Smooth muscle cell (in vitro differentiated cells): ENCODE measurements at regions not wholly inside any gene's neighbourhood (a gene's known extent, or its start where the extent isn't known, plus 50 kb on each side); places are given as distances from the start of the nearest gene placed in this dataset.

Experiments used
- DNase-seq: peaks from one replicate; lab custom pipeline; 2025; ENCODE audit not compliant: unreplicated experiment; lab: John Stamatoyannopoulos, UW
- H2AFZ ChIP-seq: fragments of 200-600 bp; sonication (generic); 2 replicates; pipeline ENCODE4 v1.6.0; 2016; ENCODE audit warnings: antibody characterized with exemption, low read depth, mild to moderate bottlenecking
- H3F3A ChIP-seq: fragments of 200-600 bp; sonication (generic); 2 replicates; pipeline ENCODE4 v1.6.0; 2017; ENCODE audit warnings: antibody characterized with exemption, low read depth
- H3K27ac ChIP-seq: fragments of 200-600 bp; sonication (generic); 2 replicates; pipeline ENCODE4 v1.5.1; 2016; ENCODE audit warnings: low read depth, mild to moderate bottlenecking
- H3K27me3 ChIP-seq: fragments of 200-600 bp; sonication (generic); 2 replicates; pipeline ENCODE4 v1.6.1; 2016; ENCODE audit warnings: low read depth, mild to moderate bottlenecking
- H3K36me3 ChIP-seq: fragments of 200-600 bp; sonication (generic); 2 replicates; pipeline ENCODE4 v1.5.1; 2016; ENCODE audit warnings: low read depth
- H3K4me1 ChIP-seq: fragments of 200-600 bp; sonication (generic); 2 replicates; pipeline ENCODE4 v1.5.1; 2016; ENCODE audit warnings: low read depth
- H3K4me2 ChIP-seq: fragments of 200-600 bp; sonication (generic); 2 replicates; pipeline ENCODE4 v1.6.0; 2016; ENCODE audit warnings: mild to moderate bottlenecking
- H3K4me3 ChIP-seq: fragments of 200-600 bp; sonication (generic); 2 replicates; pipeline ENCODE4 v1.5.1; 2016; ENCODE audit warnings: mild to moderate bottlenecking
- H3K79me2 ChIP-seq: fragments of 200-600 bp; sonication (generic); 2 replicates; pipeline ENCODE4 v1.6.0; 2016; ENCODE audit warnings: low read depth, mild to moderate bottlenecking
- H3K9ac ChIP-seq: fragments of 200-600 bp; sonication (generic); 2 replicates; pipeline ENCODE4 v1.6.0; 2016; ENCODE audit warnings: low read depth
- H3K9me3 ChIP-seq: fragments of 200-600 bp; sonication (generic); replicated peaks from 2 replicates; pipeline ENCODE4 v1.5.1; 2016; ENCODE audit warnings: low read depth
- H4K20me1 ChIP-seq: fragments of 200-600 bp; sonication (generic); 2 replicates; pipeline ENCODE4 v1.6.0; 2016; ENCODE audit warnings: low read depth
- CTCF ChIP-seq: fragments of 200-600 bp; sonication (generic); IDR thresholded peaks from 2 replicates; pipeline ENCODE4 v1.5.1; 2017; ENCODE audit warnings: borderline replicate concordance, mild to moderate bottlenecking, antibody characterized with exemption; ENCODE audit not compliant: insufficient read depth, poor library complexity, severe bottlenecking
- WGBS: methylation state at CpG from one replicate; pipeline ENCODE4 v1.1.7; 2016; ENCODE audit warnings: low lambda C conversion rate; 5-methylcytosine and 5-hydroxymethylcytosine counted together

DNA sequence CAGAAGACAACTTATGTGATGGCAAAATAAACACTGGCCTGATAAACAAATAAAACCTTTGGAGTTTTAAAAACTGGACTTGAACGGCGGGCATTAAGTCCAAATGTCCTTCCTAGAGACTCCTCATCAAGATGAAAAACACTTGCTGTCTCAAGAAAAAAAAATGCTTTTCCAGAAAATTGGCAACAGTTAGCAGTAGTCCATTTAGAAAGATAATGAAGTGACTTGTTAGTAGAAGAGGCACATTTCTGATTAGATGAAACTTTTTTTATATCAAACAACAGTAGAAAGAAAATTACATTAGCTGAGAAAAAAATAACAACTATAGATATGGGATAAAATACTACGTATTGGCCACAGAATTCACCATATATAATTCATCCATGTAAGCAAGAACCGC, 1750.7 kb upstream of the PCDH20 start:
- no peak for TF ChIP-seq CTCF
- no peak overlapping the region for H3K4me2 ChIP-seq

GRCh38 chr13:63163903-63164302, 1748.3 kb upstream of the PCDH20 start:
- Histone ChIP-seq H3K4me3 (no peak overlapping the region), H3K4me2 (no peak overlapping the region), H3K79me2 (no peaks in the 10 kb centered on the region), H3K27me3 (no peaks in the 10 kb centered on the region), H3K4me1 (no peaks in the 10 kb centered on the region), H3K9ac (no peak overlapping the region), H3F3A (no peaks in the 10 kb centered on the region), H2AFZ (no peak overlapping the region), H4K20me1 (no peaks in the 10 kb centered on the region), H3K27ac (no peak overlapping the region), H3K36me3 (no peaks in the 10 kb centered on the region), H3K9me3 (no peaks in the 10 kb centered on the region)
- DNase-seq: no peak
- TF ChIP-seq CTCF: no peak
- WGBS: 76% methylated on average over 2 of the region's 2 CpGs

More for the DNA sequence above, 1750.7 kb upstream of the PCDH20 start:
- Histone ChIP-seq H3K9me3 (no peaks in the 10 kb centered on the region), H3K9ac (no peak overlapping the region), H3K79me2 (no peaks in the 10 kb centered on the region), H3K36me3 (no peaks in the 10 kb centered on the region), H2AFZ (no peak overlapping the region), H4K20me1 (no peaks in the 10 kb centered on the region), H3K27ac (no peak overlapping the region), H3K4me1 (no peaks in the 10 kb centered on the region), H3F3A (no peaks in the 10 kb centered on the region), H3K4me3 (no peak overlapping the region), H3K27me3 (no peaks in the 10 kb centered on the region)
- WGBS: 95% methylated on average over 4 of the region's 4 CpGs
- DNase-seq: no peak

GRCh38 chr13:63161219-63161618, 1745.6 kb upstream of the PCDH20 start:
- no peak for DNase-seq
- no peaks in the 10 kb centered on the region for H3K79me2 ChIP-seq
- H3K9me3 ChIP-seq: no peaks in the 10 kb centered on the region
- H3K36me3 ChIP-seq: no peaks in the 10 kb centered on the region
- no peak overlapping the region for H3K27ac ChIP-seq
- H3K4me3 ChIP-seq: no peak overlapping the region
- TF ChIP-seq CTCF: no peak
- 94% methylated on average over 1 of the region's 1 CpG for WGBS
- no peak overlapping the region for H2AFZ ChIP-seq
- H3K27me3 ChIP-seq: no peaks in the 10 kb centered on the region
- no peaks in the 10 kb centered on the region for H3K4me1 ChIP-seq
- no peak overlapping the region for H3K4me2 ChIP-seq
- H3F3A ChIP-seq: no peaks in the 10 kb centered on the region
- H3K9ac ChIP-seq: no peak overlapping the region
- no peaks in the 10 kb centered on the region for H4K20me1 ChIP-seq

DNA sequence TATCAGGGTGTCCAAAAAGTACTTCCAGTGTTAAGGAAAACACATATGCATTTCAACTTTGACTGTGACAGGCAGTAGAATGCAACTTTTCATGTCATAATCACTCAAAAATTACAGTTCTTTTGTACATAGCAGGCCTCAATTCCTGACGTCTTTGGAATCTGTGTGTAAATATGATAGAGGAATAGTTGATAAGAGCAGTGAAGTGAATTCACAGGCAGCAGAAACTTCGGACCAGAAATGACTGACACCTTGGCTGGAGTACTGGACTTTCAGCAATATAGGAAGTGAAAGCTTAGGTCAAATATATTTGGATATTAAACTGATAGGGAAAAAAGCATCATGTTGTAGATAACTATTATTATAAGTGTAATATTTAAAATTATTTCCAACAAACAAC, 1741.2 kb upstream of the PCDH20 start:
- H3K9me3 ChIP-seq: peaks cover 4% of the 10 kb centered on the region

More for the DNA sequence above, 1741.2 kb upstream of the PCDH20 start:
- H3K27ac ChIP-seq: no peak overlapping the region
- H3K27me3 ChIP-seq: no peaks in the 10 kb centered on the region
- H3K79me2 ChIP-seq: no peaks in the 10 kb centered on the region
- no peak for TF ChIP-seq CTCF
- H3F3A ChIP-seq: no peaks in the 10 kb centered on the region
- no peaks in the 10 kb centered on the region for H4K20me1 ChIP-seq
- no peak for DNase-seq
- no peak overlapping the region for H3K4me3 ChIP-seq
- H3K4me2 ChIP-seq: no peak overlapping the region
- H2AFZ ChIP-seq: no peak overlapping the region
- 77% methylated on average over 2 of the region's 2 CpGs for WGBS
- no peaks in the 10 kb centered on the region for H3K4me1 ChIP-seq
- no peaks in the 10 kb centered on the region for H3K36me3 ChIP-seq
- H3K9ac ChIP-seq: no peak overlapping the region
